ENCODE measurements at regions not wholly inside any gene's neighbourhood (a gene's known extent, or its start where the extent isn't known, plus 50 kb on each side); places are given as distances from the start of the nearest gene placed in this dataset.
"Not testable (repeated sequence)": the region's sequence is repeated elsewhere in the genome, so short reads cannot be mapped to it uniquely, and the experiment has no call there.

DNA sequence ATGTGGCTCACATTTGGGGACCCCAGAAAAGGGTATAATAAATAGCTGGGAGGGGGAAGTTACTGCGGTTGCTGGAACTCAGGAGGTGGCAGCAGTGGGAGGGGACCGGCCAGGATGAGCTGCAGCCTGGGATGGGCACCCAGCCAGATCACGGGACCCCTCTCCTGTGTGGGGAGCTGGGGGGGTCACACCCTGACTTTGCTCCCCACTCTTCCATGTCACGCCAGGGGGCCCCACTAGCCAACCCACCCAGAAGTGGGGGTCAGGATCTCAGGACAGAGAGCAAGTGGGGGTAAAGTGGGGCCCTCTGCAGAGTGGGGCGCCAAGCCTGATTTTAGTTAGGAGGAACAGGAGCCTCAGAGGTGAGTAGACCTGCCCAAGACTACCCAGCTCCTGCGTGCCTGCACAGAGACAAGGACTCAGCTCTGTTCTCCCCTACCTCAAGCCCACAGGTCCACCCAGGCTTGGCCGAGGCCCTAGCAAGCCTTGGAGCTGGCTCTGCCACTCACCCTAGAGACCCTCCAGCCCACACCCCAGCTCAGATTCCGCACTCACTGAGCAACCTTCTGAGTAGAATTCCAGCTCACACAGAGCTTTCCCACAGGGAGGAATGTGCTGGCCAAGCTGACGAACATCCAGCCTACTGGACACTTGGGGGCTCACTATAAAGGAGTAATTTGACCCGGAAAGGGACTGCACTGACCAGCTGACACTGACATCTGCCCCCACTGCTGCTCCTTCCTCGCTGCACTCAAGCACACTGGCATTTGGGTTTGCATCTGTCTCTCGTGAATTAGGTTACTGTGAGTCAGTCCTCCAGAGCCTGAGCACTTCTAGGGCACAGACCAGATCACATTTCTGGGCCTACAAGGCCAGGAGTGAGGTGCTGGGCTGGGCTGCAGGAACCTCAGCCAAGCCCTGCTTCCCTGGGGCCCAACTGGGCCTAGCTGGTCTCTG, 310.1 kb downstream of the C16orf95 start:
- DNase-seq: no peak

DNA sequence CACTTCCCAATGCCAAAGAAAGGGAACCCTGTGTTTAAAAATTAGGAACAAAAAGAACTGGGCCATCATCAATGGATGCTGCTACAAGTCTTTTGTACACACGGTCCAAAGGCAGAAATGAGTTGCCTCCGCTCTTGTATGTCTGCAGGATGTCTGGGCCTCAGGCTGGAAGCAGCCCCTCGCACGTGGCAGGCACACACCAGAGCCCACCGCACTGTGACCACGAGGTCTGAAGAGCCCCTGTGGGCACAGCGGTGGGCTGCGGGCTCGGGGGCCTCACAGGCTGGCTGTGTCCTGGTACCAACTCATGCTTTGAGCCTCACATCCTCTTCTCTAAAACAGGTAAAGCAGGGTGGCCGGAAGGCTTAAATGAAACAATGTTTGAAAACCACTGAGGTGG, 309.3 kb downstream of the C16orf95 start:
- no peak for DNase-seq

DNA sequence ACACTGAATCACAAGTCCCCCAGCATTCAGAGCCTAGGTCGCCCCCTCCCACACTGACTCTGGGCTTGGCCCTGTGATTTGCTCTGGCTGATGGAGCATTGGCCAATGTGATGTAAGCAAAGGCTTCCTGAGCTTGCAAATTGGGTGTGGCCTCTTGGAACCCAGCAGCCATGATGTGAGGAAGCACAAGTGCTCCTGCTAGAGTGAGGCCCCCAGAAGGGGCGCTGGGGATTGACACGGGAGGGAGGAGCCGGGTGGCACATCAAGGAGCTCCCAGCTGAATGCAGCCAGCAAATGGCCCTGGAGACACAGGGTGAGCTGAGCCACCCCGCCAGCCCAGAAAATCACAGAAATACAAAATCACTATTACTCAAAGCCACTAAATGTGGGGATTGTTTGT, 308.5 kb downstream of the C16orf95 start:
- no peak for DNase-seq

DNA sequence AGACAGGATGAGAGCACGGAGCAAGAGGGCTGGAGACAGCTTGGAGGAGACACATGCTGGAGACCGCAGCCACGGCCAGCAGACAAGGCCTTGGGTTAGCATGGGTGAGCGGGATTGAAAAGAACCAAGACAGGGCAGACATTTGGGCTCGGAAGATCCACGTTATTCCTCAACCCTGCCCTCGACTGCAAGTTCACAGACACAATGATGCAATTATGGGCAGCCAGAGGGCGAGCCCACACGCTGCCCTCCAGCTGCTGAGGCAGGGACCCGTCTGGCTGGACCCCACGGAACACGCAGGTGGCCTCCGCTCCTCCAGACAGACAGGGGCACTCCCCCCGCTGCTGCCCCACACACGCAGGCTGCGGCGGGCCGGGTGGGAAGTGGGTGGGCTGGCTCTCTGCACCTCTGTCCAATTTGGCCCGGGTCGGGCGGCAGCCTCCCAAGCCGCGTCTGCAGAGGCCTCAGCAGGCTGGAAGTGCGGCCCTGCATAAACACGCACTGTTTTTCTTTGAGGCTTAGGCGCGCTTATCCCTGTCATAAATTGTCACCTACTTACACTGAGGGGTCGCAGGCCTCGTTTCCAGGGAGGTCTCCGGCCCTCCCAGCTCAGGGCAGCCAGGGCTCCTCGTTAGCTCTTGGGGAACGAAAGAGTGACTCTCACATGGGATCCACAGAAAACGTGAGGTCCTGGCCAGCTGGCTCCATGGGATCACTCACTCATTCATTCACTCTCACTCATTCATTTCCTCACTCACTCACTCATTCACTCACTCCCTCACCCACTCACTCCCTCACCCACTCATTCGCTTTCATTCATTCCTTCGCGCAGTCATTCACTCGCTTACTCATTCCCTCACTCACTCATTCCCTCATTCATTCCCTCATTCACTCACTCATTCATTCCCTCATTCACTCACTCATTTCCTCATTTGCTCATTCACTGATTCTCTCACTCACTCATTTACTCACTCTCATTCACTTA, 303.9 kb downstream of the C16orf95 start:
- no peak for DNase-seq

DNA sequence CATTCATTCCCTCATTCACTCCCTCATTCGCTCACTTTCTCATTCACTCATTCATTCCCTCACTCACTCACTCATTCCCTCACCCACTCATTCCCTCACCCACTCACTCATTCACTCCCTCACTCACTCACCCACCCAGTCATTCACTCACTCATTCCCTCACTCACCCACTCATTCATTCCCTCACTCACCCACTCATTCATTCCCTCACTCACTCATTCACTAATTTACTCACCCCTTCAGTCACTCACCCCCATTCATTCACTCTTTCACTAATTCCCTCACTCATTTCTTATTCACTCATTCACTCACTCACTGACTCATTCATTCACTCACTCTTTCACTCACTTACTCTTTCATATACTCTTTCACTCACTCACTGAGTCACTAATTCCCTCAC, 303.1 kb downstream of the C16orf95 start:
- no peak for DNase-seq

DNA sequence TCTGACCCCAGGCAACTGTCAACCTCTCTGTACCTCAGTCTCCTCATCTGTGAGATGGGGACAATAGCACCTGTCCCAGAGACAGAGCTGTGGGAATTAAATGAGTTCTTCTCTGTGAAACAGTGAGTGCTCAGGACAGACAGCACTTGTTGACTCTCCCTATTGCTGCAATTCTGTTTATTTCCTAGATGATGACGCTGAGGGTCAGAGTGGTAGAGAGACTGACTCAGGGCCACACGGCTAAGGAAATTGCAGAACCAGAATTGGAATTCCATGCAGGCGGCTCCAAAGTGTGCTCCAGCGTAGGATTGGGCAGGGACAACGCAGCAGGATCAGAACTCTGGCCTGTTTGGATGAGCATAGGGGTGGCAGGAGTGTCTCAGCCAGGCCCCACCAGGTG, 302.2 kb downstream of the C16orf95 start:
- DNase-seq: no peak

DNA sequence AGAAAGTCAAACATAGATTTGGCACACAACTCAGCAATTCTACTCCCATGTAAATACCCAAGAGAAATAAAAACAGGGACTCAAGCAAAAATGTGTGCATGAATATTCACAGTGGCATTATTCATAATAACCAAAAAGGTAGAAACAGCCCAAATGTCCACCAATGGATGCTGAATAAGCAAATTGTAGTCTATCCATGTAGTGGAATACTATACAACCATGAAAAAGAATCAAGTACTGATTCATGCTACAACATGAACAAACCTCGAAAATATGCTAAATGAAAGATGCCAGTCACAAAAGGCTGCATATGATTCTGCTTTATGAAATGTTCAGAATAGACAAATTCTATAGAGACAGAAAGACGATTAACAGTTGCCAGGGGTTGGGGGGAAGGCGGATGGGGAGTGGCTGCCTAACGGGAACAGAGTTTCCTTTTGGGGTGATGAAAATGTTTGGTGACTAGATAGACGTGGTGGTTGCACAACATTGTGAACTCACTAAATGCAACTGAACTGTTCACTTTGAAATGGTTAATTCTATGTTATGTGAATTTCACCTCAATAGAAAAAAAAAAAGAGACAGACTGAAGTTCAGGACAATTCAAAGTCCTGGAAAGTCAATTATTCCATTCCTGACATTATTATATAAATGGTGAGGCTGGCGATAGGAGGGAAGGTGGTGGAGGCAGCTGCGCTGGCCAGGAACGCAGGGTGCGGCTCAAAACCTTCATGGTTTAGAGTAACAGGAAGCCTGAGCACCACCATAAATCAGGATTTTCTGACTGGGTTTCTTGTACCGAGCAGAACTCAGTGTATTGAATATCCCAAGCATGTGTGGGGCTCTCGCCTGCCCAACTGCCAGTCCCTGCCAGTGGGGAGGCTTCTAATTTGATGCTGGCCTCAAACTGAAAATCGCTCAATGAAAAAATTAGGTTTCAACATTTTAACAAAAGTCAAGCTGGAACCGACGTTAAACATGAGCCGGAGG, 300.9 kb downstream of the C16orf95 start:
- no peak for DNase-seq

DNA sequence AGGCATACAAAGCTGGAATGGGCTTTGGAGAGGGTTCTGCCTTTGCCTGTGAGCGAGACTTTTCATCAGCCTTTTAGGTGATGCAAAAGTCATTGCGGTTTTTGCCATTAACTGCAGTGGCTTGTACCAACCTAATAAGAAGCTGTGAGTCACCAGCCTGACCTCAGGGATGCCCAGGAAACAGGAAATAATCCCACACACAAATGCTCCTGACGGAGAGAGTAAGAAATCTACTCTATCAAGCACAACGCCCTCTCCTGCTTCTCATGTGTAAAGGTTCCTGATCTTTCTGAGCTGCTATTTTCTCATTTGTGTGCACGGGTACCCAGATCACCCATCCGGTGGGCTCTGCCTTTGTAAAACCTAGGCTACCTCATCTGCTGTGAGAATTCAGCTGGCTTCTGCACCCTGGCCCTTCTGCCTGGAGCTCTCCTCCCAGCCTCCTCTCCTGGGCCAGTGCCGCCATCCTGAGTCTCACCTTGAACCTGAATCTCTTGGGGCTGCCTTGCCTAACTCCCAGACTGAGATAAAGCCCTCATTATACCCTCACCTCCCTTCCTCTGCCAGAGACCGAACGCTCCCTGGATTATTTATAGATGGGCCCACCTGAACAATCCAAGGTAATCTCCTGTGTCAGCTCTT, 299.7 kb downstream of the C16orf95 start:
- DNase-seq: peak; percentile 89

DNA sequence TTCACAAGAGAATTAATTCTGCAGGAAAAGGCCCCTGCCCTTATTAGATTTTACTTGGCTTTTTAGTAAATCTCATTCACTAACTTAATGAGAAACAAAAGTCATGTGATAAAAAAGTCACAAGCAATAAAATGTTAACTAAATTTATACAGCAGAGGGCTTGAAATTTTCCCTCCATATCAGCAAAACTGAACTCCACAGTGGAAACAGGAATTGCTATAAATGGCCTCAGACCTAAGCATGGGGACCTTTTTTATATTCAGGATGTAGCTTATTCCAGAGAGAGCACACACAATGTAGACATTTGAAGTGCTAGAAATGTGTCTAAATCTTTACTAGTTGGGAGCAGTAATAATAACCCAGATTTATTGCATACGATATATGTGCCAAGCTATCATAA, 291.5 kb downstream of the C16orf95 start:
- DNase-seq: no peak

DNA sequence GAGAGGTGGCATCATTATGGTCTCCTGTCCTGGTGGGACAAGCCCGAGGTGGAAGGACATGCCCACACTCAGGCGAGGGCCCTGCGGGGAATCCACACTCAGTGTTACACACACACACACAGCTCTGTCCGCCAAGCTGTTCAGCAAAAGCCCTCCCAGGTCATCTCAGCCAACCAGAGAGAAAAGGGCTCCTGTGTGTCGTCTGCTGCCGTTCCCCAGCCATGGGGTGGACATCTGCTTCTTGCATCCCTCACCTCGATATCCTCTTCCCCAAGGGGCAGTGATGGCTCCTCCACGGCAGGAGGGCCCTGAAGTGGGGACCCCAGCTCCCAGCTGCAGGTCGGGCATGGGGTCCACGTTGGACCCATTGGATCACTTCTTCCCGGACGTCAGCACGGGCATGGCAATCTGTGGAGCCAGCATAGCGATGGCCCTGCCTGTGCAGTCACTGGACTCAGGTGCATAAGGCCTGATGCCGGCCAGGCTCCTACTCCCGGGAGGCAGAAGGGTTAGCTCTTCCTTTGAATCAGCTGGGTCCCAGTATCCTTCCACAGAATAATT, 290.1 kb downstream of the C16orf95 start:
- DNase-seq: no peak

DNA sequence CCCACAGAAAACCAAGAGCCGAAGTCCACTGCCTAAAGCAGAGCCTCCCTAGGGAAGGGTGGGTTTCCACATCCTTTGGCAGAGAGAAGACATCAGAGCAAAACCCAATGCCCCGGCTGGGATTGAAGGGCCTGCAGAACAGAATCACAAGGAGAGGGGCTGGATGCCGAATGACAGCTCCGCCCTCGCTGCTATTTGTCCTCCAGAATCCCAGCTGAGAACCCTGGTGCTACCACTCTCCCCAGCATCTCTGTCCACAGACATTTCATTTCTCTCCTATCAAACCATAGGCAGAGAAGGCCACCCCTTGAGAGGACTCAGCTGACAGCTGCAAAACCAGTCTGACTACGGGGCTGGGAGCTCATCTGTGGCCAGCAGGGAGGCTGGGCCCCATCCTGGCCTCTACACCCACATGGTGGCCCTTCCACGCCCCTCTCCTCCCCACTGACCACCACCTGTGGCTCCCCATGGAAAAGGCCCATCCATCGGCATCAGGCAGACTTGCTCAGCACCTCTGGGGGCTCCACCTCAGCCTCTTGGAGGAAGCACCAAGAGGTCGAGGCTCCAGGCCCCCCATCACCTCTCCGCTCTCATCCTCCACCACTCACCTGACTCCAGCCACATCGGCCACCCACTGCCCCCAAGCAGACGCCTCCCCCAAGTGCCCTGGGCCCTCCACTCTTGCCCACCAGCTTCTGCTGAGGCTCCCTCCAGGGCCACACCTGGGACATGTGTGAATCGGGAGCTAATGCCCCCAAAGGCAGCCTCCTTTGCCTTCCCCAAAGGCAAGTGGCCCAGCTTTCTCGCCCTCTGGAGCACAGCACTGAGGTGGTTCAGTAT, 288.5 kb downstream of the C16orf95 start:
- no peak for DNase-seq

DNA sequence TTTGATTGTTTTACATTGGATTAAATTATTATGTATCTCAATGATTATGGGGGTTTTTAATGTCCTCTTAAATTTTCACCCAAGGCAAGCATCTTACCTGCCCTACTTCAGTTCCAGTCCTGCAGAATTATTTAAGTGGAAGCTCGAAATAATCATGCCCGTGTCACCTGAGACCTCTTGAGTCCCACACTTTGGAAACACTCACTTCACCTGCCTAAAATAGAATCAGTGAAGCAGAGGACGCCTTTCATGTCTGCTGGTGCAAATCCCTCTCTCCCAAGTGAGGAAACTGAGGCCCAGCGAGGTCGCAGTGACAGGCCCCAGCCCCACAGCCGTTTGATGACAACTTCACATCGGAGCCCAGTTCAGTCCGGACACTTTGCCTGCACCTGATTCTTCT, 284.6 kb downstream of the C16orf95 start:
- no peak for DNase-seq

DNA sequence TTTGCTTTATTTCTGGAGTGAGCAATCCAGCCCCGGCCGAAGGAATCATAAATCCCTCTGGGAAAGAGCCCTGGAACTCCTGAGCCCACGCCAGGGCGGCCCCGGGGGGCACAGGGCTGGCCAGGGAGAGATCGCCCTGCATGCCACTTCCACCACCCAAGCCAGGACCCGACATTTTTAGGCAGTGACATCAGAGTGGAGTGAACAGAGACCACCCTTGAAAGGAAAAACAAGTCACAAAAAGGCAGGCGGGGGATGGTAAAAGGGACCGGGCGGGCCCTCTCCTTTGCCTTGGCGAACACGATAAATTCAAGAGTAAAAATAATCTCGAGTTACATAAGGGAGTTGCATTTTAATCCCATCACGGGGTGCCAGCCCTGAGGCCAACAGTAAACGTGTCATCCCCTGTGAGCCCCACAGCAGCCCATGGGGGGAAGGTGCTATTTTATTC, 284.1 kb downstream of the C16orf95 start:
- no peak for DNase-seq

DNA sequence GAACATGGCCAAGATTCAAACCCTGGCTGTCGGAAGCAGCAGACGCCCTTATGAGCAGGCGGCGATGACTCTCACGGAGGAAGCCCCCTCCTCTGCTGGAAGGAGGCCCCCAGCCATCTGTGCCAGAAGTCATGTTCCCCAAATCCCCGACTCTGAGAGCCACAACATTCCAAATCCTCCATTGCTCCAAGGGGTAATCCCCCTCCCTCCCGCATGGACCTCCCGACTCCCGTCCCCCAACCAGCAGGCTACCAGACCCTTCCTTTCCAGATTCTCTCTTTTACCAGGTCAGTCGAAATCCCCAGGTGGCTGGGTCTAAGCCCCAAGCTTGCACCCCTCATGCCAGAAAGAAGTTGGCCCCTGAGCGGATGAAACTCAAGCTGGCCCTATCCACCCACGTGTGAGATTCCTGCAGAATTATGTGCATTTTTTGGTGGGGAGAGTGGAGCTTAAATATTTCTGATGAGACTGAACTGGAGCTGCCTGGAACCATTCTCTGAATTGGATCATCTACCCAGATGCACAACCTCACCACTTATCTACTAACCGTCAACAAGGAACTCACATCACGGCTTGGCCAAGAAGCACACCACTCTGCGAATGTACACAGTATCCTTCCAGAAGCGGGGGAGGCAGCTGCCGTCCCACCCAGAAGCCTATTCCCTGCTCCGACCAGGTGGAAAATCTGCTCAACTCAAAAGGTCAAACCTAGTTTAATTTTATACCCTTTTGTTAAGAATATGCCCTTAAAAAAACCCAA, 283.5 kb downstream of the C16orf95 start:
- DNase-seq: no peak

DNA sequence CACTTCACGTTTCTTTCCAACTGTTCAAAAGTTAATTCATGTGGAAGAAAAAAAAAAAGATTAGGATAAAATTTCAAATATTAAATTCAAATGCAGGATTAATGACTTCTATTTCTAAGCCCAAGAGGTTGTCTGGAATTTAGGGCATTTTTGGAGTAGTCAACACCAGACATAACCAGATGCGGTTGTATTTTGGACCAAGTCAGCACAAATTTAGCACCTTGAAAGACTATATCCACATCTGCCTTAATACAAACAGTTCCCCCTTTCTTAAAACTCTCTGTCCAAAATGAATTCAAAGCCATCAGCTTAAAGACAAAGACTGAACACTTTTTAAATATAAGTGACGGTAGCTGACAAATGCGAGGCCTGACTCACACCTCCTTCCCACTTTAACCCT, 282.9 kb downstream of the C16orf95 start:
- DNase-seq: no peak

DNA sequence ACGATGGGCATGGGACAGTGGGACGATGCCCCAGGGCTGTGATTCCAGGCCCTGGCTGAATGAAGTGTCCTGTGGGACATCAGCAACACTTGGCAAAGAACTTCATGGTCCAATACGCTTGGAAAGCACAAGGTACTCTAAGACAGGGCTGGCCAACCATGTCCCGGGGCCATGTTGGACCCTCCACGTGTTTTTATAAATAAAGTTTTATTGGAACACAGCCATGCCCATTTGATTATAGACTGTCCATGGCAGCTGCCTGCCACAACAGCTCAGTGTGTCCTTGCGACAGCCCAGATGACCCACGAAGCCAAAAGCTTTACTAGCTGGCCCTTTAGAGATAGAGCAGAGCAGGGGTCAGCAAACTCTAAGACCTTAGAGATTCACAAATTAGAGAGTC, 282.1 kb downstream of the C16orf95 start:
- DNase-seq: no peak

DNA sequence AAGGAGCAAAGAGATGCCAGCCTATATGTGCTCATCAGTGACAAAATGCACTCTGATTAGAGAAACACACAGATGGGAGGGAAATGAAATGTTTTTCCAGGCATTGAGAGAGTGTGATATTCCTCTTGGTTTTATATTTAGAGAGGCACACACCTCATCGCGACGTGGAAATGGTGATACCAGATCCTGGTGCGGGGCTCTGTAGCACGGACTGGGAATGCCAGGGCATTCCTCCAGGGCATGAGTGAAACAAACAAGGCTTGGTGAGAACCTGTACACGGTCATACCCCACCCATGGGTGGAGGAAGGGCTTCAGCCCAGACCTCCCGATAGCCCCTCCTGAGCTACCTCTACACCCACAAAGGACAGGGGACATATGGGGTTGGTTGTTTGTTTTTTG, 280.2 kb downstream of the C16orf95 start:
- no peak for DNase-seq

DNA sequence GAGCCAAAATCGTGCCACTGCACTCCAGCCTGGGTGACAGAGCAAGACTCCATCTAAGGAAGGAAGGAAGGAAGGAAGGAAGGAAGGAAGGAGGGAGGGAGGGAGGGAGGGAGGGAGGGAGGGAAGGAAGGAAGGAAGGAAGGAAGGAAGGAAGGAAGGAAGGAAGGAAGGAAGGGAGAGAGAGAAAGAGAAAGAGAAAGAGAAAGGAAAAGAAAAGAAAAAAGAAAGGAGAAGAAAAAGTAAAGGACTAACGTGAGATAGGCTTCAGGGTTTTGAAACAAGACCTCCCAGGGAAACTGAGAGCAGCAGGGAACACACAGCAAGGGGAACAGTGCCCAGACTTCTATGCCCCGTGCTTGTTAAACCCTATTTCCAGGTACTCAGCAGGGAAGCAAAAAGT, 278.7 kb downstream of the C16orf95 start:
- DNase-seq: not testable (repeated sequence)

Data from fibroblast of skin of scalp (primary cell).